ENCODE measurements at regions not wholly inside any gene's neighbourhood (a gene's known extent, or its start where the extent isn't known, plus 50 kb on each side); places are given as distances from the start of the nearest gene placed in this dataset.

GRCh38 chr10:28188526-28188925, 114.3 kb downstream of the MPP7 start:
- intact Hi-C loops (cut with DNase I; ENCODE audit: low total_unique reads): no loop called here

GRCh38 chr10:28186887-28187578, 115.8 kb downstream of the MPP7 start:
- in situ Hi-C loops (cut with MboI; ENCODE audit: low sequenced_read_pairs in 4 of 4) (loop anchor here (10.0 to 25.0 kb wide), 2 partner anchors 450 to 452 kb away; partner anchors contain the start of gene MKX (in 3 of the 4)), intact Hi-C loops (cut with DNase I; ENCODE audit: low total_unique reads) (no loop called here)
- ATAC-seq: no peak

More at GRCh38 chr10:28188526-28188925, 114.3 kb downstream of the MPP7 start:
- no peak for TF ChIP-seq CTCF (IDR thresholded peaks at IDR 0.05 in 4 of 5, conservative IDR thresholded peaks at IDR 0.05 in 1 of 5)
- in situ Hi-C loops (cut with MboI; ENCODE audit: low sequenced_read_pairs in 4 of 4): loop anchor here (10.0 to 25.0 kb wide), 2 partner anchors 451 to 454 kb away; partner anchors contain the start of gene MKX (in 3 of the 4)
- Histone ChIP-seq H3K4me1 (peaks cover 6 to 7% of the 10 kb centered on the region in 2 donors), H3K27me3 (no peaks in the 10 kb centered on the region), H3K36me3 (no peaks in the 10 kb centered on the region), H3K27ac (no peak overlapping the region), H3K9me3 (no peaks in the 10 kb centered on the region), H3K4me3 (no peak overlapping the region)
- no peak for DNase-seq
- ATAC-seq: no peak

DNA sequence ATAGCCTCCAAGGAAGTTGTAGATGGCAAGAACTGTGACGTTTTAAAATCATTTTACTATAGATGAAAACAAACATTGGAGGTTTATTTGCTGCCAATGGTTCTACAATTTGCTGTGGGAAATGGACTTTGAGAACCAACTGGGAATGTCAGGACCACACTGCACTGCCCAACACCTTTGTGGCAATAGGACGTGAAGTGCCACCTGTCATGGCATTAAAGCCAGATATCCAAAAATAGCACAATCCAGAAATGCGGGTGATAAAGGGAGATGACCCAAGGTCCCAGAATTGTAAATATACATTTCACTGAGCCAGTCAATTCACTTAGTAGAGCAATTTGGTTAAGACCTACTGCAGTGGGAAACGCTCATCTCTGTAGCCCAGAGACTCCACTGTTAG, 116.4 kb downstream of the MPP7 start:
- DNase-seq: no peak
- TF ChIP-seq CTCF (IDR thresholded peaks at IDR 0.05 in 4 of 5, conservative IDR thresholded peaks at IDR 0.05 in 1 of 5): no peak
- TF ChIP-seq POLR2A (IDR thresholded peaks at IDR 0.05): no peak

More at GRCh38 chr10:28186887-28187578, 115.8 kb downstream of the MPP7 start:
- no peaks in the 10 kb centered on the region for H3K9me3 ChIP-seq
- no peaks in the 10 kb centered on the region for H3K27me3 ChIP-seq
- H3K4me1 ChIP-seq: peaks cover 6 to 7% of the 10 kb centered on the region in 2 donors
- no peak overlapping the region for H3K4me3 ChIP-seq
- TF ChIP-seq POLR2A (IDR thresholded peaks at IDR 0.05) (no peak), CTCF (IDR thresholded peaks at IDR 0.05 in 4 of 5, conservative IDR thresholded peaks at IDR 0.05 in 1 of 5) (no peak)
- DNase-seq: no peak
- no peak overlapping the region for H3K27ac ChIP-seq
- no peaks in the 10 kb centered on the region for H3K36me3 ChIP-seq

DNA sequence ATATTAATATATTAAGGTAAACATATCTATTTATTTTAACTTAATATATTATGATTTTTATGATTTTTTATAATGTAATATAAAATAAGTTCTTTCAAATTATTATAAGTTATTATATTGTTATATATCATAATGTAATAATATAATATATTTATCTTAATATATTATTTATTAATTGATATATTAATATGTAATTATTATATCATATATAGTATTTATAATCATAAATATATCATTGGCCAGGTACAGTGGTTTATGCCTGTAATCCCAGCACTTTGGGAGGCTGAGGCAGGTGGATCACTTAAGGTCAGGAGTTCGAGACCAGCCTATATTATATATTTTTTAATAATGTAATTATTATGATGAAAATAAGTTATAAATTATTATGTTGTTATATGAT, 118.1 kb downstream of the MPP7 start:
- TF ChIP-seq CTCF (IDR thresholded peaks at IDR 0.05 in 4 of 5, conservative IDR thresholded peaks at IDR 0.05 in 1 of 5): no peak
- intact Hi-C loops (cut with DNase I; ENCODE audit: low total_unique reads) (no loop called here), in situ Hi-C loops (cut with MboI; ENCODE audit: low sequenced_read_pairs in 4 of 4) (loop anchor here (10.0 to 25.0 kb wide), 2 partner anchors 448 to 450 kb away; partner anchors contain the start of gene MKX (in 3 of the 4))
- Histone ChIP-seq H3K27ac (no peak overlapping the region), H3K4me3 (no peak overlapping the region), H3K9me3 (no peaks in the 10 kb centered on the region), H3K27me3 (no peaks in the 10 kb centered on the region), H3K36me3 (no peaks in the 10 kb centered on the region), H3K4me1 (peaks cover 14 to 15% of the 10 kb centered on the region in 2 donors)
- DNase-seq (no peak), ATAC-seq (no peak)

More for the DNA sequence above, 116.4 kb downstream of the MPP7 start:
- peaks cover 11% of the 10 kb centered on the region in 2 donors for H3K4me1 ChIP-seq
- in situ Hi-C loops (cut with MboI; ENCODE audit: low sequenced_read_pairs in 4 of 4) (loop anchor here (10.0 to 25.0 kb wide), 2 partner anchors 449 to 452 kb away; partner anchors contain the start of gene MKX (in 3 of the 4)), intact Hi-C loops (cut with DNase I; ENCODE audit: low total_unique reads) (no loop called here)
- H3K9me3 ChIP-seq: no peaks in the 10 kb centered on the region
- ATAC-seq: no peak
- H3K4me3 ChIP-seq: no peak overlapping the region
- no peaks in the 10 kb centered on the region for H3K36me3 ChIP-seq
- H3K27me3 ChIP-seq: no peaks in the 10 kb centered on the region
- no peak overlapping the region for H3K27ac ChIP-seq
